NOMO-1 treated with DMSO at 0.1 percent for 48 hours (cell line): ENCODE measurements at regions not wholly inside any gene's neighbourhood (a gene's known extent, or its start where the extent isn't known, plus 50 kb on each side); places are given as distances from the start of the nearest gene placed in this dataset.

Experiments used
- DNase-seq: peaks from one replicate; lab custom pipeline; 2025; ENCODE audit not compliant: unreplicated experiment; lab: John Stamatoyannopoulos, UW

DNA sequence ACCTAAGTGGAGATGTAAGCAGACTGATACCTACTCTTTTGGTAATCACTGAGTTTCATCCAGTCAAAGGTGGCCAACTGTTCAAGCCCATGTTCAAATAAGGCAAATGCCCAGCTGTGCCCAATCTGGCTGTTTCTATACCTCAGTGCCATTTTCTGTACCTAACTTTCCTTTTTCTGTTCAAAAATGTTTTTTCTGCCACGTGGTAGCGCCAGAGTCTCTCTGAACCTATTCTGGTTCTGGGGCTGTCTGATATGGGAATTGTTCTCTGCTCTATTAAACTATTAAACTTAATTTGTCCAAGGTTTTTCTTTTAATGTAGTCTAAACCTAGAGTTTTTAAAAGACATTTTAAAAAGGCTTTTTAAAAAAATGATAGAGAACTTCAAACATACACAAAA, 391.2 kb downstream of the NOVA1 start:
- DNase-seq, result no peak

DNA sequence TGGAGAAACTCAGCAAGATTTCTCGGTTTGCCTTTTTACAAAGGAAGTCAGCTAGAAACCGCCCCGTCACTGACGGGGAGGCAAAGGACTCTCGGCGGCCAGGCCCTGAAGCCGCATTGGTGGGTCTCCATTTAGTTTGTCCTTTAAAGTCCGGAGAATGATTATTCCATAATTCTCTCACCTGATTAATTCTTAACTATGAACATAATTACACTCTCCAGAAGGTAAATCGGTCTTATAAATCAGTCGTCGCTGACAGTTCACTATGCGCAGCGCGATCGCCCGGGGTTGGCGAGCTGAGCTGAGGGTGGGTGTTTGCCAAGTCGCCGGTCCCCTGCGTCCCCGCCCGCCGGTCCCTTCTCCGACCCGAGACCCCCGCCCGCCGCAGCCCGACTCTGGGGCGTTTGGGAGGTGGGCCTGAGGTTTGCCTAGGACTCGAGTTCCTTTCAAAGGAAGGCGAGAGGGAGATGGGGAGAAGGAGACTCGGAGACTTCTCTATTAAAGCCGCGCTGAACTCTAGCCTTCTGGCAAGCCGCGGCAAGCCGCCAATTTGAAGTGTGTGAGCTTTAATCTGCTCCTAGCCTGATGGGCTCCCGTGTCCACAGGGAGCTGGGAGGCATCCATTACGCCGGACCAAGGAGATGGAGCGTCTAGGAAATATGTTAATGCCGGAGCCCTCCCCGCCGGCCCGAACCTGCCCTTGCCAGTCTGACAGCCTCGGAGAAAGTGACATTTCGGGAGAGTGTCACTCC, 392.9 kb downstream of the NOVA1 start:
- DNase-seq, result no peak

DNA sequence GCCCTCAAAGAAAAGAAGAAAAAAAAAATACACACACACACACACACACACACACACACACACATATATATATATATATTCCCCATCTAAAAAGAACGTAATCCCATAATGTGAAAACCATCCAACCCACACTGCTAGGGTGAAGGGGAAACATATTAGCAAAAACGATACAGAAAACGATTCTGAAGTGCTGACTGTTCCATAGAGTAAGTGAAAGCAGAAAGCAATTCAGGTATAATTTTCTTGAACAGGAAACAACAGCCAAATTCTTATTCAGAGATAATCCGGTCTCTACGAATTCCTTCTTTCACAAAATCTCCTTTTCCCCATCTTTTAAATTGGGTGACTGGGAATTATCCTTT, 393.5 kb downstream of the NOVA1 start:
- no peak for DNase-seq

GRCh38 chr14:26200687-26201086, 397.1 kb downstream of the NOVA1 start:
- DNase-seq, result no peak

- peak; percentile 39 for DNase-seq
Observed at GRCh38 chr14:26199590-26200370, 398.1 kb downstream of the NOVA1 start.

DNA sequence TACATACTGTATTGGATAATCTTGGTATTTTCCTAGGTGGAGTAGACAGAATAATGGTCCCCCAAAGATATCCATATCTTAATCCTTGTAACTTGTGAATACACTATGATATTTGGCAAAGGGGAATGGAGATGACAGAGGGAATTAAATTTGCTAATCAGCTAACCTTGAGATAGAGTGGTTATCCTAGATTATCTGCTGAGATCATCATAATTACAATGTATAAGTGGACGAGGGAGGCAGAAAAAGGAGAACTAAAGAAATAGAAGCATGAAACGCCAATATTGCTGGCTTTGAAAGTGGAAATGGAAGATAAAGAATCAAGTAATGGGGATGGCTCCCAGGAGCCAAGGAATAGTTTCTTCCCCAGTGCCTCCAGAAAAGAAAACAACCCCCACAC, 398.7 kb downstream of the NOVA1 start:
- DNase-seq, result no peak

DNA sequence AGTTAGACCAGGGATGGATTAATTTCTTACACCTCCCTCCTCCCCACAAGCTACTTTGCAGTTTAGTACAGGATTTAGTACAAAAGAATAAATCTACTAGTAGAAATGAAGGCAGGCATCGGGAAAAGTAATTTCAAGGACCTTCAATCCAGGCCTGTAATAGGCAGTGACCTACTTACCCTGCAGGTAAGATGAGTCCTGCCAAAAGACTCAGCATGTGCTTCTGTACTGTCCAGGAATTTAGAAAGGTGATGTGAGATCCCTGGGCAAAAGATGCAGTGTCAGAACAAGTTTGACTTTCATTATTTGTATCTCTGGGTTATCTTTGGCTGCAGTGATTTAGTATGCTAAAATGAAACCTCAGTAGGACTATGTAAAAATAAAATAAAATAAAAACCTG, 403.0 kb downstream of the NOVA1 start:
- DNase-seq, result no peak

DNA sequence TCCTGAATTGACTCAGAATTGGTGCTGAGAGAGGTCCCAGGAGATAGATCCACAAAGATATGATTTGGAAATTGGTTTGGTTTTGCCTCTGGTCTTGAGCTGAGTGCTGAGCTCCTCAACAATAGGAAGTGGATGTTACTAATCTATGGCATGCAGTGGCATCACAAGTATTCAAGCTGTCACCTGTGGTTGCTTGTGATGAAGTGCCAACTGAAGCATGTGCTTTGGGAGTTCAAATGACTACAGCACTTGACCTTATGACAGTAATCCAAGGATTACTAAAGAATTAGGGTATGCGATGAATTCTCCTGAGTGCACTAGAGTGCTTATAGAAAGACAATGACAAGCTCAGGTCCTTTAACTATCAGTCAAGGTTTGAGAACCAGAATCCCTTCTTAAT, 406.2 kb downstream of the NOVA1 start:
- DNase-seq, result no peak

DNA sequence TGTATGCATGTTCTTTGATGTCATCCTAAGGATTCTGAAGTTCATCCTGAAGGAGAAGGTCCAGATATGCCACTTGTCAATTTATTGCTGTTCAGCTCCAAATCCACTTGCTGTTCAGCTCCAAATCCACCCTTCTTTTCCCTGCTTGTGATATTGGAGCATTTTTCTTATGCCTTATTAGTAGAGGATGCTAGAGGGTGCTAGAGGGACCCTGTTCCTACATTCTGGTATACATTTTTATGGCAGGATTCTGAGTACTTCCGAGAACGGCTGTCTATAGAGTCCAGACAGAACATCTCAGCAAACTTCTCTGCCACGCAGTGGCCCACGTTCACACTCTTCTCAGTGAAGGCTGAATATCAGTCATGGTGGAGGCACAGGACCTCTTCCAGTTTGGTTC, 406.7 kb downstream of the NOVA1 start:
- no peak for DNase-seq

- no peak for DNase-seq
Observed at GRCh38 chr14:26190646-26191045, 407.2 kb downstream of the NOVA1 start.

GRCh38 chr14:26187996-26188620, 409.7 kb downstream of the NOVA1 start:
- DNase-seq, result no peak

GRCh38 chr14:26180221-26180620, 417.6 kb downstream of the NOVA1 start:
- DNase-seq, result no peak

GRCh38 chr14:26175658-26176057, 422.2 kb downstream of the NOVA1 start:
- no peak for DNase-seq

- no peak for DNase-seq
Observed at GRCh38 chr14:26174395-26174794, 423.4 kb downstream of the NOVA1 start.

- DNase-seq, result no peak
Observed at GRCh38 chr14:26173581-26174110, 424.2 kb downstream of the NOVA1 start.

DNA sequence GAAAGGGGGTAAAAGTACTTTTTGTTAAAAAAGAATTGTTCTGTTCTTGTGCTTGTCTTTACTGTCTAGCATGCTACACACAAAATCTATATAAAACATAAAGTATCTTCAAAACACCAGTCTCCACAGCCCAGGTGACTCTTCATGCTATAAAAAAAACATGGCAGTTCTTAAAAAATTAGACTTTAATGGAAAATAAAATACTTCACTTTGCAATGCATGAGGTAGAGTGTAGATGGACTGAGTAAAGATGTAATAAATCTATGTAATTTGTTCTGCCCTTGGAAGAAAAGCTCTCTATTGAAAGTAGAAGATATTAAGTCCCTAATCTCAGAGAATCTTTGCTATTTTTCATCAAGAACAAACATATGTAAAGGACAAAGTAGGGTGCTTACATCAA, 425.4 kb downstream of the NOVA1 start:
- DNase-seq, result no peak

DNA sequence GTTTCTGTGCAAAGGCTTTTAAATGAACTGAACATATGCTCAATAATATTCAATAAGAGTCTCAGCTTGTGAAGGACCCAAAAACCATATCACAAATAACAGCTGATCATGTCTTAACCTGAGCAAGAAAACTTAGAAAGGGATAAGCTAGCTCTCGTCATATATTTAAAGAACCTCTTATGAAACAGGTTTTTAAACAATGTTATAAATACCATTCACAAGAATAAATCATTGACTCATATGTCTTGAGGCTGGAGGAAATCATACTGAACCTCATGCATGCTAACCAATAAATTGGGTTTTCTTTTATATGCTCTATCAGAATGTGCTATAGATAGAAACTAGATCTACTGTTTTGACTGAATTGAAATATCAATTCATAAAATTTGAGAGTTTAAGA, 426.9 kb downstream of the NOVA1 start:
- DNase-seq, result no peak

DNA sequence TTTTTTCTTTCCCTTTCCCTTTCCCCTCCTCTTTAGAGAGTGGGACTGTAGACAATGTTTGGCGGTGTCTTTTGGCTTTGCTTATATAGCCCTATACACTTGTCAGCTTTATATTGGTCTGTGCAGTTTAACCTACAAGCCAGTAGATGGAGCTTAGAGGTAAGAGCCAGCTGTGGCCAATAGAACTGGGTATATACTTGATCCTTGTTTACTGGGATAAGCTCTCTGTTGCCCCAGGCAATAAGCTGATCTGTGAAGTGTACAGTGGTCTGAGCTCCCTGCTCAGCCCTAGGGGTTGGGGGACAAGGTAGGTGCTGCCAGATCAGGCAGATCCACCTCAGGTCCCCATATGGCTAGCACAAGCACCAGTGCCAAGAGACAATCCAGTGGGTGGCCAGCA, 434.1 kb downstream of the NOVA1 start:
- no peak for DNase-seq

GRCh38 chr14:26157517-26157916, 440.3 kb downstream of the NOVA1 start:
- no peak for DNase-seq

- no peak for DNase-seq
Observed at GRCh38 chr14:26143057-26143456, 454.8 kb downstream of the NOVA1 start.

GRCh38 chr14:26138764-26139445, 458.9 kb downstream of the NOVA1 start:
- no peak for DNase-seq
